Panc1 (cell line): ENCODE measurements at regions not wholly inside any gene's neighbourhood (a gene's known extent, or its start where the extent isn't known, plus 50 kb on each side); places are given as distances from the start of the nearest gene placed in this dataset.

Source experiments
- ATAC-seq: fragments of 200-7000 bp; cut with Tn5 transposase; 2 replicates; pipeline ENCODE4 v1.9.1; 2020; ENCODE audit warnings: mild to moderate bottlenecking, moderate library complexity
- BruUV-seq: library from RNA; stranded (reverse); fragments of 400-500 nt; replicated peaks from 2 replicates; lab custom pipeline; 2021; lab: Mats Ljungman, UMichigan
- CTCF ChIA-PET: fragments of 300-600 bp; sonication (Branson Sonifier 250); formaldehyde crosslinking; loops from one replicate; lab custom pipeline; 2022; ENCODE audit warnings: antibody characterized with exemption; lab: Charles Lee
- POLR2A ChIA-PET: fragments of 300-600 bp; sonication (Branson Sonifier 250); formaldehyde crosslinking; loops from one replicate; lab custom pipeline; 2022; ENCODE audit warnings: antibody characterized with exemption; lab: Charles Lee
- DNase-seq: peaks from one replicate; pipeline ENCODE4 v3.0.0-alpha.2; 2010; ENCODE audit warnings: low read depth, low spot score
- H3K27ac ChIP-seq: 2 replicates; pipeline ENCODE4 v1.5.1; 2011; ENCODE audit warnings: mild to moderate bottlenecking, low read length, inconsistent platforms
- H3K27me3 ChIP-seq: fragments of 200-500 bp; sonication (Bioruptor generic); 2 replicates; pipeline ENCODE4 v1.6.0; 2014; ENCODE audit warnings: low read length, inconsistent platforms; ENCODE audit not compliant: control insufficient read depth, insufficient read depth
- H3K36me3 ChIP-seq: fragments of 200-500 bp; sonication (Bioruptor generic); 2 replicates; pipeline ENCODE4 v1.5.1; 2014; ENCODE audit warnings: inconsistent platforms, mild to moderate bottlenecking, low read length, moderate library complexity; ENCODE audit not compliant: control insufficient read depth, insufficient read depth
- H3K4me1 ChIP-seq: 2 replicates; pipeline ENCODE4 v1.5.1; 2011; ENCODE audit warnings: inconsistent platforms, mild to moderate bottlenecking, low read length, moderate library complexity; ENCODE audit not compliant: control insufficient read depth, insufficient read depth
- H3K4me3 ChIP-seq, 2 experiments: 2 replicates each; pipeline ENCODE4 v1.5.1; 2011 to 2012; ENCODE audit warnings: low read depth in 2 of 2, low read length in 2 of 2, mild to moderate bottlenecking in 2 of 2, inconsistent platforms in 1 of 2, moderate library complexity in 1 of 2
- H3K9me3 ChIP-seq: fragments of 200-500 bp; sonication (Bioruptor generic); 2 replicates; pipeline ENCODE4 v1.5.1; 2014; ENCODE audit warnings: low read depth, mild to moderate bottlenecking, inconsistent platforms, low read length, moderate library complexity; ENCODE audit not compliant: control insufficient read depth, insufficient read depth
- CTCF ChIP-seq: fragments of 450-650 bp; IDR thresholded peaks from 2 replicates; pipeline ENCODE4 v1.5.1; 2017; ENCODE audit warnings: mild to moderate bottlenecking
- POLR2AphosphoS5 ChIP-seq: IDR thresholded peaks from 2 replicates; pipeline ENCODE4 v1.6.1; 2012; ENCODE audit warnings: mild to moderate bottlenecking, low read depth, low read length, moderate library complexity
- REST ChIP-seq, 2 experiments: IDR thresholded peaks; 2 replicates each; pipeline ENCODE4 v1.6.1; 2011 to 2012; ENCODE audit warnings: low read depth in 2 of 2, control low read depth in 1 of 2, low read length in 1 of 2, mild to moderate bottlenecking in 1 of 2, moderate library complexity in 1 of 2; ENCODE audit not compliant: insufficient read depth in 1 of 2
- SIN3A ChIP-seq: IDR thresholded peaks from 2 replicates; pipeline ENCODE4 v1.6.1; 2012; ENCODE audit warnings: low read depth, mild to moderate bottlenecking, low read length, moderate library complexity, borderline replicate concordance; ENCODE audit not compliant: insufficient read depth
- TCF7L2 ChIP-seq: IDR thresholded peaks from 2 replicates; pipeline ENCODE4 v1.6.1; 2011; ENCODE audit warnings: mild to moderate bottlenecking, low read depth, low read length, inconsistent platforms
- in situ Hi-C: cut with HindIII; loops from 2 replicates; pipeline ENCODE4 v1.10.0; 2016; ENCODE audit warnings: low sequenced_read_pairs, low pct_unique_long_range_greater_than_20kb
- intact Hi-C: fragments of 100-400 bp; cut with micrococcal nuclease; formaldehyde crosslinking; loops from one replicate; pipeline ENCODE4 v1.10.0; 2022; ENCODE audit not compliant: unreplicated experiment

GRCh38 chr2:8234253-8234652, 447.6 kb upstream of the ID2 start:
- H3K9me3 ChIP-seq, result no peaks in the 10 kb centered on the region
- no peak overlapping the region for H3K4me3 ChIP-seq
- TF ChIP-seq TCF7L2, result no peak
- TF ChIP-seq POLR2AphosphoS5, result no peak
- TF ChIP-seq CTCF, result no peak
- TF ChIP-seq SIN3A, result no peak
- TF ChIP-seq REST (IDR thresholded peaks at IDR 0.05; ENCODE audit: insufficient read depth in 1 of 2, low read depth in 2 of 2, low read length in 1 of 2), result no peak
- no peaks in the 10 kb centered on the region for H3K36me3 ChIP-seq
- H3K27me3 ChIP-seq, result peaks cover 5% of the 10 kb centered on the region
- POLR2A ChIA-PET, result no interaction called here
- BruUV-seq, result no TSS peak
- CTCF ChIA-PET, result no interaction called here
- in situ Hi-C loops, result no loop called here
- intact Hi-C loops, result no loop called here
- ATAC-seq, result no peak
- no peak overlapping the region for H3K27ac ChIP-seq
- no peaks in the 10 kb centered on the region for H3K4me1 ChIP-seq
- DNase-seq, result no peak

- DNase-seq (no peak), ATAC-seq (no peak)
- no peaks in the 10 kb centered on the region for H3K4me1 ChIP-seq
- no peaks in the 10 kb centered on the region for H3K36me3 ChIP-seq
- H3K27ac ChIP-seq, result no peak overlapping the region
- TF ChIP-seq POLR2AphosphoS5, result no peak
- no peak for TF ChIP-seq CTCF
- no peak for TF ChIP-seq TCF7L2
- no peak for TF ChIP-seq SIN3A
- TF ChIP-seq REST (IDR thresholded peaks at IDR 0.05; ENCODE audit: insufficient read depth in 1 of 2, low read depth in 2 of 2, low read length in 1 of 2), result no peak
- BruUV-seq, result no TSS peak
- H3K27me3 ChIP-seq, result peaks cover 6% of the 10 kb centered on the region
- no peaks in the 10 kb centered on the region for H3K9me3 ChIP-seq
- H3K4me3 ChIP-seq, result no peak overlapping the region
- in situ Hi-C loops, result no loop called here
- intact Hi-C loops, result no loop called here
- CTCF ChIA-PET, result no interaction called here
- POLR2A ChIA-PET, result no interaction called here
Observed at GRCh38 chr2:8234757-8235374, 447.0 kb upstream of the ID2 start.
